K562 (cell line): ENCODE measurements at regions not wholly inside any gene's neighbourhood (a gene's known extent, or its start where the extent isn't known, plus 50 kb on each side); places are given as distances from the start of the nearest gene placed in this dataset.

ENCODE experiments used
- NRF1 ChIP-seq, 2 experiments: fragments of 450-650 bp; IDR thresholded peaks in 1 of 2; conservative IDR thresholded peaks in 1 of 2; 2 replicates each; pipeline ENCODE4 v1.6.1; 2014; ENCODE audit warnings: mild to moderate bottlenecking in 2 of 2
- POLR2A ChIP-seq: fragments of 450-650 bp; conservative IDR thresholded peaks from 2 replicates; pipeline ENCODE4 v1.6.1; 2016

DNA sequence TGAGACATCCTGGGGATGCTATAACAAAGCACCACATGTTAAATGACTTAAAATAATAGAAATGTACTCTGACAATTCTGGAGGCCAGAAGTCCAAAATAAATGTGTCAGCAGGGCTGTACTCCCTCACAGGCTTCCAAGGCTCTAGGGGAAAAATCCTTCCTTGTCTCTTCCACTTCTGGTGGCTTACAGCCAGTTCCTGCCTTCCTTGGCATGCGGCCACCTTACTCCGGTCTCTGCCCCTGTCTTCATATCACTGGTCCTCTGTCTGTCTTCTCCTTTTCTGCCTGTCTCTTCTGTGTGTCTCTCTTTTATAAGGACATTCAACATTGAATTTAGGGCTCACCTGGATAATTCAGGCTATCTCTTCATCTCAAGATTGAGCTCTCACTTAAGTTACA lies 155.3 kb upstream of the SYNCRIP start:
- TF ChIP-seq NRF1 (conservative IDR thresholded peaks at IDR 0.05 in 1 of 2, IDR thresholded peaks at IDR 0.05 in 1 of 2) (no peak), POLR2A (no peak)
